ENCODE measurements at regions not wholly inside any gene's neighbourhood (a gene's known extent, or its start where the extent isn't known, plus 50 kb on each side); places are given as distances from the start of the nearest gene placed in this dataset.

DNA sequence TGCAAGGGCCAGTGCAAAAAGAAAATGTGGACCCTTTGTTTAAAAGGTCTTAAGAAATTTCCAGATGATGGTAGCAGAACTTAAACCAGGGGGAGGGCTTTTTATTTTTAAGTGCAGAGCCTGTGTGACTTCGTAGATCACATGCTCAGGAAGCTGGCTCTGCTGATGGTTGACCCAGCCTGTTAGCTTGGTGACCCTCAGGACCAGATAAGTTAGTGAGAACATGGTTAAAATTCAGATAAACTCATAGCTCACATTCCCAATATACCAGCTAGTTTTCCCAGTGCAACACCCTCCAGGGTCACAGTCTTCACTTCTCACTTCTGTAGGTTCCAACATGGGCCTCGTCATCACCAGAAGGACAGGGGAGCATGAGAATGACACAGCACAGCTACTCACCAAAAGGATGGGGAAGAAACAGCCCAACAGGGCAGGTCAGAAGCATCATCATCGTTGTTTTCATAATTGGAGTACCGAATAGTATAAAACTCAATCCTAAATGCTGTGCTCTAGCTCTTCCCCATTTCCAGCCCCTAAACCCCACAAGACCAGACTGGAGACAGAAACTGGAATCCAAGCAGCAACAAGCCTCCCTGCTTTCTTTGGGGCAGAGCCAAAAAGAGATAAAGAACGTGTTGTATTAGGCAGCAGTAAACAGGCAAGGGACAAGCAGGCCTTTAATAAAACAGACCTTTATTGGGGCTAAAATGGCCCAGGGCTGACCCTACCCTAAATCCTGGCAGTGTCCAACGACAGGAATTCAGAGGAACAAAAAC, 102.2 kb upstream of the ANKRD1 start:
- TF ChIP-seq, protein P1, sequence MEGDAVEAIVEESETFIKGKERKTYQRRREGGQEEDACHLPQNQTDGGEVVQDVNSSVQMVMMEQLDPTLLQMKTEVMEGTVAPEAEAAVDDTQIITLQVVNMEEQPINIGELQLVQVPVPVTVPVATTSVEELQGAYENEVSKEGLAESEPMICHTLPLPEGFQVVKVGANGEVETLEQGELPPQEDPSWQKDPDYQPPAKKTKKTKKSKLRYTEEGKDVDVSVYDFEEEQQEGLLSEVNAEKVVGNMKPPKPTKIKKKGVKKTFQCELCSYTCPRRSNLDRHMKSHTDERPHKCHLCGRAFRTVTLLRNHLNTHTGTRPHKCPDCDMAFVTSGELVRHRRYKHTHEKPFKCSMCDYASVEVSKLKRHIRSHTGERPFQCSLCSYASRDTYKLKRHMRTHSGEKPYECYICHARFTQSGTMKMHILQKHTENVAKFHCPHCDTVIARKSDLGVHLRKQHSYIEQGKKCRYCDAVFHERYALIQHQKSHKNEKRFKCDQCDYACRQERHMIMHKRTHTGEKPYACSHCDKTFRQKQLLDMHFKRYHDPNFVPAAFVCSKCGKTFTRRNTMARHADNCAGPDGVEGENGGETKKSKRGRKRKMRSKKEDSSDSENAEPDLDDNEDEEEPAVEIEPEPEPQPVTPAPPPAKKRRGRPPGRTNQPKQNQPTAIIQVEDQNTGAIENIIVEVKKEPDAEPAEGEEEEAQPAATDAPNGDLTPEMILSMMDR (conservative IDR thresholded peaks at IDR 0.05; ENCODE audit: low read depth, low read length): no peak
- TF ChIP-seq EZH2 (IDR thresholded peaks at IDR 0.05; ENCODE audit: low read length, unreplicated experiment): no peak
- no peak for TF ChIP-seq EZH2phosphoT487 (IDR thresholded peaks at IDR 0.05; ENCODE audit: borderline replicate concordance, low read length)

Data from PC-3 (cell line).